Fibroblast of villous mesenchyme (primary cell): ENCODE measurements at regions not wholly inside any gene's neighbourhood (a gene's known extent, or its start where the extent isn't known, plus 50 kb on each side); places are given as distances from the start of the nearest gene placed in this dataset.
A peak's percentile ranks its signal among the peaks of the same experiment; 100 is the strongest.

ENCODE experiments used
- DNase-seq: peaks from one replicate; pipeline ENCODE4 v3.0.0-alpha.2; 2010; ENCODE audit warnings: low read depth
- H3K4me3 ChIP-seq: 2 replicates; pipeline ENCODE4 v1.5.1; 2011; ENCODE audit warnings: low read depth, mild to moderate bottlenecking, low read length
- CTCF ChIP-seq: IDR thresholded peaks from 2 replicates; pipeline ENCODE4 v1.5.1; 2012; ENCODE audit warnings: low read depth, mild to moderate bottlenecking, low read length; ENCODE audit not compliant: insufficient read depth

- no peak for TF ChIP-seq CTCF
- no peak overlapping the region for H3K4me3 ChIP-seq
- DNase-seq: peak; percentile 23
Observed at GRCh38 chr4:74670583-74670982, 123.7 kb downstream of the BTC start.

GRCh38 chr4:74671080-74671698, 123.1 kb downstream of the BTC start:
- peak; percentile 82 for TF ChIP-seq CTCF
- peak; percentile 82 for DNase-seq
- no peak overlapping the region for H3K4me3 ChIP-seq

GRCh38 chr4:74674750-74675149, 119.6 kb downstream of the BTC start:
- no peak for TF ChIP-seq CTCF
- no peak for DNase-seq

GRCh38 chr4:74675673-74676279, 118.5 kb downstream of the BTC start:
- TF ChIP-seq CTCF: peak; percentile 83
- no peak overlapping the region for H3K4me3 ChIP-seq
- DNase-seq: peak; percentile 74

More at GRCh38 chr4:74674750-74675149, 119.6 kb downstream of the BTC start:
- no peak overlapping the region for H3K4me3 ChIP-seq

GRCh38 chr4:74682567-74683359, 111.6 kb downstream of the BTC start:
- H3K4me3 ChIP-seq: no peak overlapping the region
- DNase-seq: peak; percentile 86
- TF ChIP-seq CTCF: no peak

GRCh38 chr4:74692972-74693371, 101.4 kb downstream of the BTC start:
- no peak for DNase-seq
- no peak overlapping the region for H3K4me3 ChIP-seq
- no peak for TF ChIP-seq CTCF
